ENCODE measurements at regions not wholly inside any gene's neighbourhood (a gene's known extent, or its start where the extent isn't known, plus 50 kb on each side); places are given as distances from the start of the nearest gene placed in this dataset.
"Not testable (repeated sequence)": the region's sequence is repeated elsewhere in the genome, so short reads cannot be mapped to it uniquely, and the experiment has no call there.

DNA sequence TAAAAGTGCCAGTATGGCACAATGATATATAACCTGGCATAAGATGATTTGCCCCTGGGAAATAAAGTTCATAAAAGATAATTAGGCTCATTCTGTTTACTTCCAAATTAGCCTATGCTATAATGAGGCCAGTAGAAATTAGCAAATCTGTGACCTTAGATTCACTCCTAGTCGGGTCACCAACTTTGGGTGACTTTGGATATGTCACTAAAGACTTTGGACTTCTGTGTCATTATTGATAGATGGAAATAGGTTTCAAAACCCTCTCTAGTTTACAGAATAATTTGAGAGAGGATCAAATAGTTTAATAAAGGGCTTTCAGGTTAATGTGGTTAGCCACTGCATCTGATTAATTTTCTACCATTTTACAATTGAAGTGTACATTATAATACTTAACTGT lies 1869.3 kb upstream of the FLRT2 start:
- no peak for DNase-seq

DNA sequence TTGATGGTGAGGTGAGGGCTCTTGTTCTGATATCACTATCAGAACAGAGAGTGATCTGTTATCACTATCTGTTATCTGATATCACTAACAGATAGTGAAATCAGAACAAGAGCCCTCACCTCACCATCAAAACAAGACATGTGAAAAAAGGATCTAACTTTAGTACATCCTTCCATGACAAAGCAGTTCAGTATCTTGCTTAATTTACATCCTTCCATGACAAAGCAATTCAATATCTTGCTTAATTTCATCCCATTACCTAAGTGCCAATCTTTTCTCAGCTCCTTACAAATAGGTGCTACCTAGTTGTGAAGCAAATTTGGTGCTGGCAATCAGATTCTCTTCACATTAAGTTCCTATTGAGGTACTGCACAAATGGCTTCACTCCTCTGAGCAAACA lies 1865.6 kb upstream of the FLRT2 start:
- no peak for DNase-seq

GRCh38 chr14:83689265-83689664 lies 1840.7 kb upstream of the FLRT2 start:
- DNase-seq: no peak

DNA sequence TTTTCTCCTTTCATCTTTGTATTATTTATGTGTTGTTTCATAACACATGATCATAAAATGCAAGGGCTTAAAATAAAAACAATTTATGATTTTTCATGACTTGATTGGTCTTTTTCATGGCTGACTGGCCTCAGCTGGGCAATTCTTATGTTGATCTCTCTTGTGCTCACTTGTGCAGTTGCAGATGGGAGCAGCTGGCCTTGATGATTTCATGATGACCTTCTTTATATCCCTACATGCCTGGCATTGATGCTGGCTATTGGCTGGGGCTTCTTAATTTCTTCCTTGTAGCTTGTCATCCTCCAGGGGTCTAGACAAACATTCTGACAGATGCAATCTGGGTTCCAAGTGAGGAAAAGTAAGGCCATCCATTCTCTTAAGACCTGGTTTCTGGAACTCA lies 1832.8 kb upstream of the FLRT2 start:
- no peak for DNase-seq

- DNase-seq: no peak
Measured at GRCh38 chr14:83702619-83703018, 1827.3 kb upstream of the FLRT2 start.

DNA sequence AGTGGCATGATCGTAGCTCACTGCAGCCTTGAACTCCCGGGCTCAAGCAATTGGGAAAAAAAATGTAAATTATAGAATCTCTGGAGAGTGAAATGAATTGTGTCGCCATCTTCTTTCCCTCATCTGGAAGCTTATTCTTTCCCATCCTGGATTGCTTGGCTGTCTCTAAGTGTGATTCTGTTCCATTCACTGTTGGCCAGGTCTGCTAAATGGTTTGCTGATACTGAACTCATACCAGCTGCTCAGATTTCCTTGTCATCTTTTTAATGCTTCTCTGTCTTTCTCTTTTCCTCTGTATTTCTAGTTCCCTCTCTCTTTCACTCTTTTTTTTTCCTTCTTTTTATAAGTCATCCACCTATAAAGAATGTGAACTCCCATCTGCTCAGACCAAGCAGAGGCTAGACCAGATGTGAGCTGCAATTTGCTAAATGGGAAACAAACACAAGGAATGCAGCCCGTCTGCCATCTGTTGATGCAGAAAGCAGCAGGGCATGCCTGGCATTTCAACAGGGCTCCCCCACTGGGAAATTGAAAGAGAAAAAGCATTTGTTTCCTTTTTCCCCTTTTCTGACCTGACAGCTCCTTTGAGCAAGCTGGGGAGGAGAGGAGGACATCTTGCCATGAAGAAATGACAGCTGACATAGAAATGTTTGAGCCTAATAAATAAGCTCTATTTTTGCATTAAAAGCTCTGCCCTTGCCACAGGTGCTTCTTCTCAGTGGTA lies 1823.6 kb upstream of the FLRT2 start:
- no peak for DNase-seq

DNA sequence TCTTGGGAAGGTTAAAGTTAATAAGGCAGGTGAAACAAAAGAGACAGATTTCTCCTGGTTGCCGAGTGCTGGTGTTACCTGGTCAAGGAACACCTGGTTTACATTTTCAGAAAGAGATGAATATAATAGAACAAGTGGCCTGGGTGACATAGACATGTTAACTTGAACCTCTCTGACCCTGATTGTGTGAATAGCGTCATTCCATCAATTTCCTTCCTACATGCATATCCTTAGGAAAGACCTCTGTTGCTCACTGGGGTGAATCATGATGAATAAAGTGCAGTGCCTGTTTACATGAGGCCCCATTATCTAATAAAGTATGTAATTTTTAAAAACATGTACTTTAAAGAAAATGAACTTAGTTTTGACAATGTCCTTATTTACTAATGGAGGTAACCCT lies 1822.9 kb upstream of the FLRT2 start:
- no peak for DNase-seq

DNA sequence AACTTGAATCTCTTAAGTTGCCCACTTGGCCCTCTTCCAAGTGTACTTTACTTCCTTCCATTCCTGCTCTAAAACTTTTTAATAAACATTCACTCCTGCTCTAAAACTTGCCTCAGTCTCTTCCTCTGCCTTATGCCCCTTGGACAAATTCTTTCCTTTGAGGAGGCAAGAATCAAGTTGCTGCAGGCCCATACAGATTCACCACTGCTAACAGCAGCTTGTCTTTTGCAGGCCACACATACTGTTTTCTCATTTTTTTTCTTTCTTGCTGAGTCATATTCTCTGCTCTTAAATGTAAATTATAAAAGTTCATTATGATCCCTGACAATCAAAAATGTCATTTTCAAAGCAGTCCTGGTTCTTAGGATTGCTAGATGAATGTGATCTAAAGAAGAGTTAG lies 1820.8 kb upstream of the FLRT2 start:
- no peak for DNase-seq

DNA sequence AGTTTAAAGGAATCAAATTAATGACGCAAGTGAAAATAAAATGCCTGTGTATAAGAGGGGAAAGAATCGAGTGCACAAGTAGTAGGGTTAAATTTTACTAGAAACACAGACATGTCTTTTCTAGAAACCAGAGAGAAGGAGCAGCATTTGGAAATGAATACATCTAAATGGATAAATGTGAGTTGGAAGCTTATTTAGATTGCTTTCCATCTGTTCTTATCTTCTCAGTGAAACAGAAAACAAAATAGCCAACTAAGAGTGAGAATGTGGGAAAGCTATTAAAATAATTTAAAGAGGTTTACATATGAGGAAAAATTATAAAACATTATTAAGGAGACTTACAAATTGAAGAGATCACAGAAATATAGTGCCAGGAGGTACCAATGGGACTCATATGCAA lies 1818.9 kb upstream of the FLRT2 start:
- no peak for DNase-seq

DNA sequence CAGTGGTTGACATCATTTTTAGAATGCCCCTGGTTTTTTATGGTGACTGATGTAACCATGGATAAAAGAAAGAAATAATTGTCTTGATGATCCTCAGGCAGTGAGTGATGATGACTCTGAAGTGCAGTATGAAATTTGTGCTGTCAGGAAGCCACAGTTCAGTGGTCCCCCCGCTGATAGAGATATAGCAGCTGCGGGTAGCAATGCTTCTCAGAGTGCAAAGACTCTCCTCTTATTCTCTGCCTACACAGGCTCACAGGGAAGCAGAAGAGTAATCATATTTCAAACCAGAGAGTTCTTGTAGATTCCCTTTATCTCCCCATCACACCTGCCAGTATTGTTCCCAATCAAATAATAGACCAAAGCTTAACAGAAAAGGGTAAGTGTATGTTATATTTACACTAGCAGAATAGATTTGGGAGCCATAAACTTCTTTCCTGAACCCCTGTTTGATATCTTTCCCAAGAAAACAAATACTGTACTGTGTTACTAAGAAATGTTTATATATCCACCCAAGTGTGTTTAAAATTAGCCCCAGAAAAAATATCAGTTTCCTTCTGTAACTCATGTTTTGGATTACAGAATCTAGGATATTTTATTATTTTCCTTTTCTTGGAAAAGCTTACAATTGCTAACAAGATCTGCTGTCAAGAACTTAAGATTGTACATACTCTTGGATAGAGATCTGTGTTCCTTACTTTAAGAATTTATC lies 1817.4 kb upstream of the FLRT2 start:
- no peak for DNase-seq

DNA sequence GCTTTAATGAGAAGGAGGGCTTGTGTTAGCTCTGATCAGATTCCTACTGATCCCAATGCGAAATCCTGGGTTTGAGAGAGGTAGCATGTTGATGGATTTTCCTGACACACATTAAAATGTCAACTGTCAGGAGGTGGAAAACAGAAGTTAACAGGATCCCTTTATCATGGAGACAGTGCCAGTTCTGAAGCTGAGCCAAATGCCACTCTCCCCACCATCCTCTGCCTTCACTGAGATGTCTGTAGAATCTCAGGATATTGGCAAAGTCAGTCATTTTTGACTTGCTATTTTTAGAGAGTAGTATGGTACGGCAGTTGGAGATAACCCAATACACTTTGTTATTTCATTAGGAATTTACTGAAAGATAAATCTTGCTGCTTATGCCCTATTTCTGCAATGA lies 1816.2 kb upstream of the FLRT2 start:
- DNase-seq: no peak

GRCh38 chr14:83714151-83714550 lies 1815.8 kb upstream of the FLRT2 start:
- DNase-seq: no peak

DNA sequence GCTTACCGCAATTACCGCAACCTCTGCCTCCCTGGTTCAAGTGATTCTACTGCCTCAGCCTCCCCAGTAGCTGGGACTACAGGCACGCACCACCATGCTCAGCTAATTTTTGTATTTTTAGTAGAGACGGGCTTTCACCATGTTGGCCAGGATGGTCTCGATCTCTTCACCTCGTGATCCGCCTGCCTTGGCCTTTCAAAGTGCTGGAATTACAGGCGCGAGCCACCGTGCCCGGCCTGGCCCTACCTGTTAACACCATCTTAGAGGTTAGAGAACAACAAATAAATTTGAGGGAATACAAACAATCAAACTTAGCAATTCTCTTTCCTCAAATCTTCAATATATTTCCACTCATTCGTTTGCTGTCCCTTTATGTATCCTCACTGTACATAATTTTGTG lies 1810.5 kb upstream of the FLRT2 start:
- DNase-seq: not testable (repeated sequence)

- DNase-seq: no peak
Measured at GRCh38 chr14:83733670-83734069, 1796.3 kb upstream of the FLRT2 start.

DNA sequence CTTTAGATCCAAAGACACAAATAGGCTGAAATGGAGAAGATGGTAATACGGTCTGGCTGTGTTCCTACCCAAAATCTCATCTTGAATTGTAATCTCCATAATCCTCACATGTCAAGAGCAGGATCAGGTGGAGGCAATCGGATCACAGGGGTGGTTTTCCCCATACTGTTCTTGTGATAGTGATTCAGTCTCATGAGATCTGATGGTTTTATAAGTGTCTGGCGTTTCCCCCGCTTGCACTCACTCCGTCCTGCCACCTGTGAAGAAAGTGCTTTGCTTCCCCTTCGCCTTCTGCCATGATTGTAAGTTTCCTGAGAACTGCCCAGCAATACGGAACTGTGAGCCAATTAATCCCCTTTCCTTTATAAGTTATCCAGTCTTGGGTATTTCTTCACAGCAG lies 1795.5 kb upstream of the FLRT2 start:
- no peak for DNase-seq

- DNase-seq: no peak
Measured at GRCh38 chr14:83741269-83741668, 1788.7 kb upstream of the FLRT2 start.

- DNase-seq: no peak
Measured at GRCh38 chr14:83744224-83744623, 1785.7 kb upstream of the FLRT2 start.

GRCh38 chr14:83744891-83745290 lies 1785.1 kb upstream of the FLRT2 start:
- no peak for DNase-seq

DNA sequence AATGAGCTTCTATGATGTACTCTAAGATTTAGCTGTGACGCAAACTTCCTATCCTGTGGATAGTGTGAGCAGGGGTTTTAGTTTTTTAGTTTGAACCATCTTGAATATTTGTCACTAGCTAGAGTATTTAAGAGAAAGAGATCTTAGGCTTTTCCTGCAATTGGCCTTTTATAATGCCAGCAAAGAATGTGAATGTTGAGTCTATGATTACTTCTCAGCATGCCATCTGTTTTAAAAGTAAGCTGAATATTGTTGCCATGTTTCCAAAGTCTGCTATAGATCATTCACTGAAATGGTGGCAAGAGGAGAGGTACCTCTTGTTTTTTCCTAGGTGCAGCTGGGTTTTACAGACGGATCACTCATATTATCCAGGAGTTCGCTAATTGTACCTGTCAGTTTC lies 1783.6 kb upstream of the FLRT2 start:
- no peak for DNase-seq

GRCh38 chr14:83757916-83758315 lies 1772.0 kb upstream of the FLRT2 start:
- no peak for DNase-seq

GRCh38 chr14:83764656-83765599 lies 1765.0 kb upstream of the FLRT2 start:
- DNase-seq: no peak

DNA sequence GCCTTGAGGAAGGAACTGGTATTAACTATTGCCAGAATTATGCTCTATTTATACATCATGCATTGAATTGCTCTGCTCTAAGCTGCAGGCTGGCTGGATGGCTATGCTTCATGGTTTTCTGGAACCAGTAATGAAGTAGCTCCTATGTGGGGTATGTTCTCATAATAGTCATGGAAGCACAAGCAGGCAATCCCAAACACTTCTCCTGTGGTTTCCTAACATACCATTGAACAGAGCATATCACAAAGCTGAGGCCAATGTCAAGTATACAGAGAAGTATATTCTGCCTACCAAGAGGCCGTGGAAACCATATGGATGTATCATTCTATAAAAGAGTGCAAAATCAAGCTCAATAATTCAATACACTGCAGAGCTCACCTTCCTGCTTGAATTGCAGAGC lies 1752.4 kb upstream of the FLRT2 start:
- no peak for DNase-seq

DNA sequence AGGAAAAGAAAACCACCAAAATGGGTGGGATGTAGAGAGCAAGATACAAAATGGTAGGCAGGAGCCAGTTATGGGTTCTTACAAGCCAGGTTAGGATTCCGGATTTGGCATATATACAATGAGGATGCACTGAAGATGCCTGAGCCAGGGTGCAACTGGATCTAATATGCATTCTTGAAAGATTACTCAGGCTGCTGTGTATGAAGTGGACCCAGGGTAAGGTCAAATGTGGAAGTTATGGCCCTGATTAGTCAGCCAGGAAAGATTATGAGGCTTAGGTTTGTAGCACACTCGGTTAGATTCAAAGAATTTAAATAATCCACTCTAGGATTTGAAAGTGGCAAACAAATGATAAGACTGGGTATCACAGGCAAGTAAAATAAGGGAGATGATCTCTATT lies 1750.7 kb upstream of the FLRT2 start:
- no peak for DNase-seq

DNA sequence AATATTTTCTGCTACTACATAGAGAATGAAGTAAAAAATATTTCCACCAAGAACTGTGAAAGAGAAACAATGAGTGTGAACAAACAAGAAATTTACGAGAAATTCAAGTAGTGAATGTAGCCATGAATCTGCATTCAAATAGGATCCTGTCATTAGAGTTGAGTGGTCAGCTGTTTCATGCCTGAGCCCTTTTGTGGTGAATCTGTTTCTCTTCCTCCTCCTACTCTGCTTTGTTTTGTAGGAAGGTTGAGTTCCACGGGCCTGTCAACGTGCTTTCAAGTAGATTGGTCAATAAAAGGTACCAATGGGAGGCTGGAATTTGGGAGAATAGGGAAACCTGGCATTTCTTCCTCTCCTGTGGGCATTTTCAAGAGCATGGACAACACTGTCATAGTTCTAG lies 1749.6 kb upstream of the FLRT2 start:
- DNase-seq: no peak

Measured in stimulated activated CD4-positive, alpha-beta T cell treated with anti-CD3 and anti-CD28 coated beads, Interleukin-4, amount 100 ng/mL, for 1 hour (primary cell).